ENCODE measurements at regions not wholly inside any gene's neighbourhood (a gene's known extent, or its start where the extent isn't known, plus 50 kb on each side); places are given as distances from the start of the nearest gene placed in this dataset.

GRCh38 chr2:88932686-88933085 is 241.2 kb downstream of the RPIA start:
- Histone ChIP-seq H2AFZ (ENCODE audit: low read depth, low read length) (no peak overlapping the region), H3K9me3 (replicated peaks; ENCODE audit: control insufficient read depth, insufficient read depth, low read length) (no peaks in the 10 kb centered on the region), H4K20me1 (replicated peaks; ENCODE audit: control insufficient read depth, extremely low read depth, insufficient read depth, low read length) (no peaks in the 10 kb centered on the region), H3K4me2 (ENCODE audit: insufficient read depth, low read length) (no peak overlapping the region), H3K4me1 (ENCODE audit: control insufficient read depth, extremely low read depth, insufficient read depth, low read length) (no peaks in the 10 kb centered on the region), H3K4me3 (replicated peaks in 1 of 3; ENCODE audit: insufficient read depth in 1 of 3, low read depth in 1 of 3, low read length in 3 of 3) (no peak overlapping the region), H3K27ac (ENCODE audit: insufficient read depth, low read depth, low read length) (no peak overlapping the region), H3K36me3 (ENCODE audit: control insufficient read depth in 2 of 2, extremely low read depth in 1 of 2, insufficient read depth in 2 of 2, low read length in 2 of 2) (no peaks in the 10 kb centered on the region), H3K79me2 (ENCODE audit: control insufficient read depth, insufficient read depth, low read length) (no peaks in the 10 kb centered on the region), H3K9me1 (replicated peaks; ENCODE audit: control insufficient read depth, extremely low read depth, insufficient read depth, low read length) (no peaks in the 10 kb centered on the region), H3K27me3 (ENCODE audit: control insufficient read depth in 2 of 2, insufficient read depth in 2 of 2, low read length in 2 of 2) (peaks cover 3 to 8% of the 10 kb centered on the region in 2 experiments), H3K9ac (replicated peaks; ENCODE audit: extremely low read depth, insufficient read depth, low read length) (no peak overlapping the region)
- dilution Hi-C loops (cut with MboI; ENCODE audit: extremely low pct_ligation_motif_present, low sequenced_read_pairs) = no loop called here
- no peak for TF ChIP-seq MYC (IDR thresholded peaks at IDR 0.05; ENCODE audit: low read depth, low read length)
- TF ChIP-seq FOS (IDR thresholded peaks at IDR 0.05; ENCODE audit: borderline replicate concordance, insufficient read depth, low read length) = no peak
- no peak for TF ChIP-seq JUN (IDR thresholded peaks at IDR 0.05; ENCODE audit: borderline replicate concordance, insufficient read depth, insufficient read length, low read depth)
- TF ChIP-seq, protein P1, sequence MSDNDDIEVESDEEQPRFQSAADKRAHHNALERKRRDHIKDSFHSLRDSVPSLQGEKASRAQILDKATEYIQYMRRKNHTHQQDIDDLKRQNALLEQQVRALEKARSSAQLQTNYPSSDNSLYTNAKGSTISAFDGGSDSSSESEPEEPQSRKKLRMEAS (IDR thresholded peaks at IDR 0.05; ENCODE audit: insufficient read depth, insufficient read length) = no peak
- TF ChIP-seq, protein P2, sequence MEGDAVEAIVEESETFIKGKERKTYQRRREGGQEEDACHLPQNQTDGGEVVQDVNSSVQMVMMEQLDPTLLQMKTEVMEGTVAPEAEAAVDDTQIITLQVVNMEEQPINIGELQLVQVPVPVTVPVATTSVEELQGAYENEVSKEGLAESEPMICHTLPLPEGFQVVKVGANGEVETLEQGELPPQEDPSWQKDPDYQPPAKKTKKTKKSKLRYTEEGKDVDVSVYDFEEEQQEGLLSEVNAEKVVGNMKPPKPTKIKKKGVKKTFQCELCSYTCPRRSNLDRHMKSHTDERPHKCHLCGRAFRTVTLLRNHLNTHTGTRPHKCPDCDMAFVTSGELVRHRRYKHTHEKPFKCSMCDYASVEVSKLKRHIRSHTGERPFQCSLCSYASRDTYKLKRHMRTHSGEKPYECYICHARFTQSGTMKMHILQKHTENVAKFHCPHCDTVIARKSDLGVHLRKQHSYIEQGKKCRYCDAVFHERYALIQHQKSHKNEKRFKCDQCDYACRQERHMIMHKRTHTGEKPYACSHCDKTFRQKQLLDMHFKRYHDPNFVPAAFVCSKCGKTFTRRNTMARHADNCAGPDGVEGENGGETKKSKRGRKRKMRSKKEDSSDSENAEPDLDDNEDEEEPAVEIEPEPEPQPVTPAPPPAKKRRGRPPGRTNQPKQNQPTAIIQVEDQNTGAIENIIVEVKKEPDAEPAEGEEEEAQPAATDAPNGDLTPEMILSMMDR (IDR thresholded peaks at IDR 0.05; ENCODE audit: extremely low read depth in 1 of 2, insufficient read depth in 1 of 2, low read depth in 1 of 2, low read length in 2 of 2) = no peak
- no peak for TF ChIP-seq POLR2AphosphoS5 (IDR thresholded peaks at IDR 0.05; ENCODE audit: insufficient read depth, low read depth, low read length)
- TF ChIP-seq EZH2 (IDR thresholded peaks at IDR 0.05; ENCODE audit: borderline replicate concordance, low read depth, low read length, severe bottlenecking) = no peak
- TF ChIP-seq POLR2A (IDR thresholded peaks at IDR 0.05; ENCODE audit: low read depth, low read length) = no peak
- no peak for TF ChIP-seq GATA2 (IDR thresholded peaks at IDR 0.05; ENCODE audit: insufficient read depth, insufficient read length, low read depth, low read length)
- ChIA-PET POLR2A (no interaction called here), CTCF (interaction anchor here (1.3 to 2.8 kb wide), 3 partner anchors 8 to 52 kb away, joined by 3 to 11 read pairs (median 5); no protein-coding TSS in a partner anchor)
- no peak for FAIRE-seq
- DNase-seq (ENCODE audit: low read depth, low spot score) = no peak
- BruUV-seq (replicated peaks) = no TSS peak
- intact Hi-C loops (cut with micrococcal nuclease) = no loop called here
